ENCODE measurements at regions not wholly inside any gene's neighbourhood (a gene's known extent, or its start where the extent isn't known, plus 50 kb on each side); places are given as distances from the start of the nearest gene placed in this dataset.
"Not testable (repeated sequence)": the region's sequence is repeated elsewhere in the genome, so short reads cannot be mapped to it uniquely, and the experiment has no call there.

DNA sequence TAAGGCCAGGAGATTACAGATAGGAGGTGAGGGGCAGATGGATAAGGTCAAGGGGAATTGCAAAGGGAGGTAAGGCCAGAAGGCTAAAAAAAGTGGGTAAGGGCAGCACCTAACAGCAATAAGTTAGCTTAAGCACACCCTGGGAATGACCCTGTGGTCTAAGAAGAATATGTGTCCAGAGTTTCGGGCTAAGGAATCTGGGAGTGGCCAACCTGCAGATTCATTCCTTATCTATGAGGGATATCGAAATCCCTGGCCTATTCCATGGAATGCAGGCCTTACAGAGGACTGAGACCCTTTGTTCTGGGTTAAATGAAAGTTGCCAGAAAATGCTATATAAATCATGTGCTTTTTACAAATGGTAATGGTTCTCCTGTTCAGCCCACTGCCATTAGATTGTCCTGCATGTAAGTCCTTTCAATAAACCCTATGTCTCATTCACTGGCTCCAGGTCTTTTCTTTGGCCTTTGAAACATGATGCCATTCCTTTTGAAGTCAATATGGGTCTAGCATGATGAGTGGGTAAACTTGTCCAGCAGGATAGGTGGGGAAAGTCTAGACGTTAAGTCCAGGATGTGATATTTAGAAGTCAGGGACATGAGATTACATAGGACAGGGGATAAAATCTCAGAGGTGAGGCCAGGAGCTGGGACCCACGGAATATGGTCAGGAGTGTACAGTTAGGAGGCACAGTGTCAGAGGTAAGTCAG lies 226.2 kb downstream of the TACR3 start:
- Histone ChIP-seq H3K4me1 (no peaks in the 10 kb centered on the region), H3K36me3 (no peaks in the 10 kb centered on the region), H3K4me3 (no peak overlapping the region), H3K27me3 (no peaks in the 10 kb centered on the region), H3K9me3 (no peaks in the 10 kb centered on the region), H3K27ac (no peak overlapping the region)
- TF ChIP-seq, protein P1, sequence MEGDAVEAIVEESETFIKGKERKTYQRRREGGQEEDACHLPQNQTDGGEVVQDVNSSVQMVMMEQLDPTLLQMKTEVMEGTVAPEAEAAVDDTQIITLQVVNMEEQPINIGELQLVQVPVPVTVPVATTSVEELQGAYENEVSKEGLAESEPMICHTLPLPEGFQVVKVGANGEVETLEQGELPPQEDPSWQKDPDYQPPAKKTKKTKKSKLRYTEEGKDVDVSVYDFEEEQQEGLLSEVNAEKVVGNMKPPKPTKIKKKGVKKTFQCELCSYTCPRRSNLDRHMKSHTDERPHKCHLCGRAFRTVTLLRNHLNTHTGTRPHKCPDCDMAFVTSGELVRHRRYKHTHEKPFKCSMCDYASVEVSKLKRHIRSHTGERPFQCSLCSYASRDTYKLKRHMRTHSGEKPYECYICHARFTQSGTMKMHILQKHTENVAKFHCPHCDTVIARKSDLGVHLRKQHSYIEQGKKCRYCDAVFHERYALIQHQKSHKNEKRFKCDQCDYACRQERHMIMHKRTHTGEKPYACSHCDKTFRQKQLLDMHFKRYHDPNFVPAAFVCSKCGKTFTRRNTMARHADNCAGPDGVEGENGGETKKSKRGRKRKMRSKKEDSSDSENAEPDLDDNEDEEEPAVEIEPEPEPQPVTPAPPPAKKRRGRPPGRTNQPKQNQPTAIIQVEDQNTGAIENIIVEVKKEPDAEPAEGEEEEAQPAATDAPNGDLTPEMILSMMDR (IDR thresholded peaks at IDR 0.05) = no peak
- no peak for ATAC-seq
- 55 to 56% methylated on average over 4 of the region's 4 CpGs for WGBS, 2 donors
- intact Hi-C loops (cut with DNase I) = no loop called here
- no peak for FAIRE-seq
- DNase-seq = no peak

GRCh38 chr4:103485296-103485695 lies 234.5 kb downstream of the TACR3 start:
- intact Hi-C loops (cut with DNase I); FAIRE-seq; H3K4me1 ChIP-seq; H3K4me3 ChIP-seq; ATAC-seq; H3K27me3 ChIP-seq; H3K36me3 ChIP-seq; H3K9me3 ChIP-seq; H3K27ac ChIP-seq; DNase-seq: not testable (repeated sequence)
- 62 to 71% methylated on average over 4 of the region's 4 CpGs for WGBS, 2 donors

GRCh38 chr4:103484521-103484920 lies 235.3 kb downstream of the TACR3 start:
- FAIRE-seq (no peak), ATAC-seq (no peak), DNase-seq (no peak)
- Histone ChIP-seq H3K9me3 (no peaks in the 10 kb centered on the region), H3K27me3 (no peaks in the 10 kb centered on the region), H3K27ac (no peak overlapping the region), H3K4me1 (no peaks in the 10 kb centered on the region), H3K36me3 (no peaks in the 10 kb centered on the region), H3K4me3 (no peak overlapping the region)
- intact Hi-C loops (cut with DNase I) = no loop called here
- 53 to 67% methylated on average over 3 of the region's 3 CpGs for WGBS, 2 donors
- TF ChIP-seq, protein P1 (IDR thresholded peaks at IDR 0.05) = no peak

DNA sequence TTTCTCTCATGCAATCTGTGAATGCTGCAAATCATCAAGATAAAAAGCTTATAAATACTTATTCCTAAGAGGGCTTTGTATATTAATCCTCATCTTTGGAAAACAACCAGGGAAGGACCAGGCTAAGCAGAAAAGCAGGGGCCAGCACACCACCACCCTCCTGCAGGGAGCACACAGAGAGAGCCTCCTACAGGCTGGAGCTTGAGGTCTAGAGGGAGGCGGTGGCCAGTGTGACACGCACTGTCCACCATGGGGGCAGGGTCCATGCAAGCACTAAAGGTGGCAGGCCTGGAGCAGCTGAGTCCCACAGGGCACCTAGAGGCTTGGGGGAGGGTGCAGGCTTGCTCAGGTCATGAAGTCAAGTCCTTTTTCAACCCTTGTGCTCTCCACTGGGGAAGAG lies 236.9 kb downstream of the TACR3 start:
- Histone ChIP-seq H3K36me3 (no peaks in the 10 kb centered on the region), H3K27me3 (no peaks in the 10 kb centered on the region), H3K27ac (no peak overlapping the region), H3K4me1 (no peaks in the 10 kb centered on the region), H3K9me3 (no peaks in the 10 kb centered on the region), H3K4me3 (no peak overlapping the region)
- intact Hi-C loops (cut with DNase I) = no loop called here
- DNase-seq = no peak
- TF ChIP-seq, protein P1 (IDR thresholded peaks at IDR 0.05) = no peak
- 65 to 76% methylated on average over 2 of the region's 2 CpGs for WGBS, 2 donors
- no peak for FAIRE-seq
- ATAC-seq = no peak

- no peak overlapping the region for H3K4me3 ChIP-seq
- FAIRE-seq = no peak
- intact Hi-C loops (cut with DNase I) = no loop called here
- ATAC-seq = no peak
- H3K27me3 ChIP-seq = no peaks in the 10 kb centered on the region
- TF ChIP-seq, protein P1 (IDR thresholded peaks at IDR 0.05) = no peak
- no peak overlapping the region for H3K27ac ChIP-seq
- 26 to 30% methylated on average over 3 of the region's 3 CpGs for WGBS, 2 donors
- no peaks in the 10 kb centered on the region for H3K36me3 ChIP-seq
- H3K4me1 ChIP-seq = no peaks in the 10 kb centered on the region
- no peak for DNase-seq
- no peaks in the 10 kb centered on the region for H3K9me3 ChIP-seq
Measured at GRCh38 chr4:103482471-103482870, 237.3 kb downstream of the TACR3 start.
